ENCODE measurements at regions not wholly inside any gene's neighbourhood (a gene's known extent, or its start where the extent isn't known, plus 50 kb on each side); places are given as distances from the start of the nearest gene placed in this dataset.

DNA sequence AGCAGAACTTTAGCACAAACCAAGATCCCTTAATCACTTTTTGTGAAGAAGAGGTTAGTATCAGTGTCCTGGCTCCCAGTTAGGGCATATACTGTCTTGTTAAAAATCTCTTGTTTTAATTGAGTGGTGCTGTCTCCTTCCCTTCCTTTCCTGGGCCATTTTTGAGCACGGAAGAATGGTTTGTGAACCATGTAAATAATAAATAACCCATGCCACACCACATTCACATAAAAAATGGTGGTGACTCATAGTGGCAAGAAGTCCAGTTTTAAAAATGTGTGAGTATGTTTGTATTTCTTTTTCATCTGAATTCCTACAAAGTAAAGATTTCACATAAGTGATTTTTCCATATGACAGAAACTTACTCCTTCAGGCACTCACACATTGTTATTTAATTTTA, 59.1 kb upstream of the SPRED1 start:
- H3K27ac ChIP-seq (ENCODE audit: low read depth, low read length): no peak overlapping the region

DNA sequence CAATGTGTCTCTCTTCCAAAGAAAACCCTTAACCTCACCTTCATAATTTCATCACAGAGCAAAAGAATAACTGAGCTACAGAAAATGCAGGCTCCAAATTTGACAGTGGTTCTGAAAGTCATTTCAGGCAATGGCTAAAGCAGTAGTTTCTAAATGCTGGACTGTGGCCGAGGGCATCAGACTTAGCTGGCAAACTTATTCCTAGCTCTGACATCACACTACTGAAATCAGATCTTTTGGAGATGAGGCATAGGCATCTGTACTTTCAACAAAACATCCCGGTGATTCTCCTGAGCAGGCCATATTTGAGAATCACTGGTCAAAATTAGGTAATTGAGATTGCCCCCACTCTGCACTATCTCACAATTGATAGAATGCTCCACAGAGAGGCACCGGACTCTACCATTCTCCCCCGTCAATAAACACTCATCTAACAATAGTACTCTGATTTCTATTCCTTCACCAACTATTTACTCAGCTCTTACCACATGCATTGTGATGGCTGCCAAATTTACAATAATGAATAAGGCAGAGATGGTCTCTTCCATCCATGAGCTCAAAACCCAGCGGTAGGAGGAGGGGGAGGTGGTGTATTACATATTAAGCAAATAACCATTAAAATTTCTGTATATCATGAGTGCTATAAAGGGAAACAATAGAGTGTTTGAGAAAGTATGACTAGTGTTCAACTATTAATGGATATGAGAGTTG, 57.3 kb upstream of the SPRED1 start:
- ChIA-PET CTCF (ENCODE audit: partially characterized antibody) (interaction anchor here (0.5 kb wide), 1 partner anchor 1087 kb away, joined by 3 read pairs; no protein-coding TSS in a partner anchor), POLR2A (ENCODE audit: partially characterized antibody) (no interaction called here)
- no peak overlapping the region for H3K27ac ChIP-seq (ENCODE audit: low read depth, low read length)
- intact Hi-C loops (cut with micrococcal nuclease): no loop called here
- H3K27me3 ChIP-seq (ENCODE audit: insufficient read depth, low read length): no peaks in the 10 kb centered on the region
- H3K4me1 ChIP-seq (ENCODE audit: insufficient read depth, low read length): no peaks in the 10 kb centered on the region
- Mint-ChIP-seq H3K9me3 (peaks cover 0 to 1% (median 0%) of the 10 kb centered on the region in 8 donors), H3K27ac (no peak overlapping the region), H3K4me3 (no peak overlapping the region), H3K4me1 (no peaks in the 10 kb centered on the region), H3K36me3 (no peaks in the 10 kb centered on the region), H3K27me3 (peaks cover 7 to 16% of the 10 kb centered on the region in 2 donors)
- no peaks in the 10 kb centered on the region for H3K36me3 ChIP-seq (ENCODE audit: insufficient read depth, low read length)
- DNase-seq: no peak
- H3K4me3 ChIP-seq (ENCODE audit: low read length in 2 of 2): no peak overlapping the region
- H3K9me3 ChIP-seq (ENCODE audit: control insufficient read depth in 1 of 2, low read length in 2 of 2): no peaks in the 10 kb centered on the region

More for the DNA sequence above, 59.1 kb upstream of the SPRED1 start:
- CTCF ChIA-PET (ENCODE audit: partially characterized antibody): no interaction called here
- Mint-ChIP-seq H3K9me3 (peaks cover 0 to 1% (median 0%) of the 10 kb centered on the region in 8 donors), H3K27ac (no peak overlapping the region), H3K27me3 (peaks cover 4 to 9% of the 10 kb centered on the region in 2 donors), H3K4me1 (no peaks in the 10 kb centered on the region), H3K36me3 (no peaks in the 10 kb centered on the region), H3K4me3 (no peak overlapping the region)
- Histone ChIP-seq H3K36me3 (ENCODE audit: insufficient read depth, low read length) (no peaks in the 10 kb centered on the region), H3K9me3 (ENCODE audit: control insufficient read depth in 1 of 2, low read length in 2 of 2) (no peaks in the 10 kb centered on the region), H3K4me3 (ENCODE audit: low read length in 2 of 2) (no peak overlapping the region), H3K27me3 (ENCODE audit: insufficient read depth, low read length) (no peaks in the 10 kb centered on the region), H3K4me1 (ENCODE audit: insufficient read depth, low read length) (no peaks in the 10 kb centered on the region)
- POLR2A ChIA-PET (ENCODE audit: partially characterized antibody): no interaction called here
- no peak for DNase-seq
- intact Hi-C loops (cut with micrococcal nuclease): no loop called here

DNA sequence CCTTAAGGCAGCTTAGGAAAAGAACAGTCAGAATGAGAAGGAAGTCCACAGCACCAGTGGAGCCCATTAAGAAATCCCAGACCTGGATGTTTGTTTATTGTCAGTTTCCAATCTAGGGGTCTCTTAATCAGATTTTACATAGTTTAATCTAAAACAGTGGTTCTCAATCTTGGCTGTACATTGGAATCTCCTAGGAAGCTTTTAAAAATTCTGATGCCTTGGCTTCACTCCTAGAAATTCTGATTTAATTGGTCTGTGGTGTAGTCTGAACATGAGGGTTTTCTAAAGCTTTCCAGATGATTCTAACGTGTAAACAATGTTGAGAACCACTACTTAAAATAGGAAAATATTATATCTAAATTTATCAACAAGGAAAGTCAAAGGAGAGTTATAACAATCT, 56.6 kb upstream of the SPRED1 start:
- H3K4me1 Mint-ChIP-seq: no peaks in the 10 kb centered on the region
- Histone ChIP-seq H3K4me1 (ENCODE audit: insufficient read depth, low read length) (no peaks in the 10 kb centered on the region), H3K27me3 (ENCODE audit: insufficient read depth, low read length) (no peaks in the 10 kb centered on the region), H3K36me3 (ENCODE audit: insufficient read depth, low read length) (no peaks in the 10 kb centered on the region), H3K27ac (ENCODE audit: low read depth, low read length) (no peak overlapping the region), H3K4me3 (ENCODE audit: low read length in 2 of 2) (no peak overlapping the region), H3K9me3 (ENCODE audit: control insufficient read depth in 1 of 2, low read length in 2 of 2) (no peaks in the 10 kb centered on the region)
- DNase-seq: no peak
- ChIA-PET CTCF (ENCODE audit: partially characterized antibody) (no interaction called here), POLR2A (ENCODE audit: partially characterized antibody) (no interaction called here)
- H3K4me3 Mint-ChIP-seq: no peak overlapping the region
- H3K36me3 Mint-ChIP-seq: no peaks in the 10 kb centered on the region
- no peak overlapping the region for H3K27ac Mint-ChIP-seq
- peaks cover 8 to 15% of the 10 kb centered on the region in 2 donors for H3K27me3 Mint-ChIP-seq
- peaks cover 0 to 1% (median 0%) of the 10 kb centered on the region in 8 donors for H3K9me3 Mint-ChIP-seq
- intact Hi-C loops (cut with micrococcal nuclease): no loop called here

DNA sequence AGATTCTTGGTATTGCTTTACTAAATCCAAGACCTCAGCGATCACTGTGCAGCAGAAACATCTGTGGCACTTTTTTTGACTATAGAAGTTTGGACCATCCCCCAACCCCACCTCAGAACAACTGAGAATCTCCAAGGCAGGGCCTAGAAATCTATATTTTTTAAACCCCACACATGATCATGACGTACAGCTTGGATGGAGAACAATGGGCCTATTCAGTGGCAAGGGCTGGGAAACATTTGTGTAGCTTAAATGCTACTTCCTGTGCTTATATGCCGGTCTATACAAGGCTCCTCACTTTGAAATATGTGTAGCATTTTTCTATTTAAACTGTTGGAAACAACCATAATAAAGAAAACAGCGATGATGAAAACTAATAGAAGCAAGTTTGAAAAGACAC, 55.1 kb upstream of the SPRED1 start:
- H3K9me3 ChIP-seq (ENCODE audit: control insufficient read depth in 1 of 2, low read length in 2 of 2): no peaks in the 10 kb centered on the region
- DNase-seq: no peak
- Mint-ChIP-seq H3K4me1 (no peaks in the 10 kb centered on the region), H3K9me3 (peaks cover 0 to 1% (median 0%) of the 10 kb centered on the region in 8 donors), H3K27me3 (peaks cover 10 to 17% of the 10 kb centered on the region in 2 donors), H3K27ac (no peak overlapping the region), H3K36me3 (no peaks in the 10 kb centered on the region), H3K4me3 (no peak overlapping the region)
- H3K4me1 ChIP-seq (ENCODE audit: insufficient read depth, low read length): no peaks in the 10 kb centered on the region
- no peaks in the 10 kb centered on the region for H3K36me3 ChIP-seq (ENCODE audit: insufficient read depth, low read length)
- ChIA-PET POLR2A (ENCODE audit: partially characterized antibody) (no interaction called here), CTCF (ENCODE audit: partially characterized antibody) (no interaction called here)
- no peak overlapping the region for H3K27ac ChIP-seq (ENCODE audit: low read depth, low read length)
- H3K27me3 ChIP-seq (ENCODE audit: insufficient read depth, low read length): no peaks in the 10 kb centered on the region
- intact Hi-C loops (cut with micrococcal nuclease): no loop called here
- no peak overlapping the region for H3K4me3 ChIP-seq (ENCODE audit: low read length in 2 of 2)

DNA sequence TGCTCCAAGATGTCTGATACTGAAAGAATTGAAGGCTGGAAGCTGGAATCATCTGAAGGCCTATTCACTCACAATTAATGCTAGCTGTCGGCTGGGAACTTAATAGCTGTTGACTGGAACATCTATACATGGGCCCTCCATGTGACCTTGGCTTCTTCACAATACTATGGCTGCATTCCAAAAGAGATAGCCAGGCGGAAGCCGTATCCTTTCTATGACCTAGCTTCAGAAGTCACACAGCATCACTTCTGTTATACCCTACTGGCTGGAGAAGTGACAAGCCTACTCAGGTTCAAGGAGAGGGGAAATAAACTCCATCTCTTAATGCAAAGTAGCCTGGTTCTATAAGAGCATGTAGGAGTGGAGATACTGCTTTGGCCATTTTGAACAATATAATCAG, 50.9 kb upstream of the SPRED1 start:
- H3K27me3 ChIP-seq (ENCODE audit: insufficient read depth, low read length): no peaks in the 10 kb centered on the region
- DNase-seq: no peak
- H3K36me3 Mint-ChIP-seq: no peaks in the 10 kb centered on the region
- H3K9me3 Mint-ChIP-seq: peaks cover 0 to 3% (median 0%) of the 10 kb centered on the region in 8 donors
- no peak overlapping the region for H3K4me3 ChIP-seq (ENCODE audit: low read length in 2 of 2)
- no peaks in the 10 kb centered on the region for H3K4me1 Mint-ChIP-seq
- no peaks in the 10 kb centered on the region for H3K36me3 ChIP-seq (ENCODE audit: insufficient read depth, low read length)
- H3K27ac Mint-ChIP-seq: no peak overlapping the region
- intact Hi-C loops (cut with micrococcal nuclease): no loop called here
- no peak overlapping the region for H3K27ac ChIP-seq (ENCODE audit: low read depth, low read length)
- ChIA-PET POLR2A (ENCODE audit: partially characterized antibody) (no interaction called here), CTCF (ENCODE audit: partially characterized antibody) (no interaction called here)
- no peak overlapping the region for H3K4me3 Mint-ChIP-seq
- peaks cover 18 to 22% of the 10 kb centered on the region in 2 donors for H3K27me3 Mint-ChIP-seq
- H3K9me3 ChIP-seq (ENCODE audit: control insufficient read depth in 1 of 2, low read length in 2 of 2): no peaks in the 10 kb centered on the region
- H3K4me1 ChIP-seq (ENCODE audit: insufficient read depth, low read length): no peaks in the 10 kb centered on the region

DNA sequence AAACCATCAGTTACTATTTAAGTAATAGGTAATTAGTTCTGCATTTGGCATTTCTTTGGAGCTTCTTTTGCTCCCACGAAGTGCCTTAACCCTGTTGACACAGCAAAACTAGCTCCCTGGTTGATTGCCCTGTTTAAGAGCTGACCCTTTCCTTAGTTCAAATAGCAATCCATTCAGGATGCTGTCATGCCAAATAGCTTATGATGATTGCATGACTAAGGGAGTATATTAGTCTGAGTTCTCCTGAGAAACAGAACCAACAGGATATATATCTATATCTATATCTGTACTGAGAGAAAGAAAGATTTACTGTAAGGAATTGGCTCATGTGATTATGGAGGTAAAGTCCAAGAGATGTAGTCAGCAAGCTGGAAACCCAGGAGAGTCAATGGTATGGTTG, 50.3 kb upstream of the SPRED1 start:
- POLR2A ChIA-PET (ENCODE audit: partially characterized antibody): no interaction called here
- no peaks in the 10 kb centered on the region for H3K9me3 ChIP-seq (ENCODE audit: control insufficient read depth in 1 of 2, low read length in 2 of 2)
- no peaks in the 10 kb centered on the region for H3K36me3 ChIP-seq (ENCODE audit: insufficient read depth, low read length)
- Mint-ChIP-seq H3K36me3 (no peaks in the 10 kb centered on the region), H3K4me3 (no peak overlapping the region), H3K9me3 (peaks cover 0 to 3% (median 0%) of the 10 kb centered on the region in 8 donors), H3K27ac (no peak overlapping the region), H3K27me3 (peaks cover 22 to 24% of the 10 kb centered on the region in 2 donors), H3K4me1 (no peaks in the 10 kb centered on the region)
- no peak for DNase-seq
- CTCF ChIA-PET (ENCODE audit: partially characterized antibody): no interaction called here
- H3K27ac ChIP-seq (ENCODE audit: low read depth, low read length): no peak overlapping the region
- no peak overlapping the region for H3K4me3 ChIP-seq (ENCODE audit: low read length in 2 of 2)
- no peaks in the 10 kb centered on the region for H3K27me3 ChIP-seq (ENCODE audit: insufficient read depth, low read length)
- H3K4me1 ChIP-seq (ENCODE audit: insufficient read depth, low read length): no peaks in the 10 kb centered on the region
- intact Hi-C loops (cut with micrococcal nuclease): no loop called here

All from CD4-positive, alpha-beta memory T cell (primary cell).